MCF 10A (cell line): ENCODE measurements at regions not wholly inside any gene's neighbourhood (a gene's known extent, or its start where the extent isn't known, plus 50 kb on each side); places are given as distances from the start of the nearest gene placed in this dataset.

Experiments
- BruUV-seq: library from RNA; stranded (reverse); fragments of 400-500 nt; replicated peaks from 2 replicates; lab custom pipeline; 2021; lab: Mats Ljungman, UMichigan
- CTCF ChIA-PET: fragments of 300-600 bp; sonication (Branson Sonifier 250); formaldehyde crosslinking; extraction: SDS; loops from one replicate; lab custom pipeline; 2021; ENCODE audit warnings: antibody characterized with exemption, inconsistent platforms; lab: Yijun Ruan, JAX
- POLR2A ChIA-PET: fragments of 300-600, 350-650 bp; sonication (Branson Sonifier 250); formaldehyde crosslinking; extraction: SDS; loops from one replicate; lab custom pipeline; 2020; ENCODE audit warnings: antibody characterized with exemption, inconsistent platforms; lab: Yijun Ruan, JAX
- DNase-seq: peaks from one replicate; pipeline ENCODE4 v3.0.0-alpha.2; 2018; ENCODE audit not compliant: unreplicated experiment
- H3K27ac Mint-ChIP-seq: one replicate; pipeline ENCODE4 v1.8.0; 2022; ENCODE audit warnings: mild to moderate bottlenecking, low read depth, mixed read lengths; ENCODE audit not compliant: unreplicated experiment
- H3K27me3 Mint-ChIP-seq: one replicate; pipeline ENCODE4 v1.8.0; 2022; ENCODE audit warnings: mixed read lengths; ENCODE audit not compliant: insufficient read depth, unreplicated experiment
- H3K36me3 Mint-ChIP-seq: one replicate; pipeline ENCODE4 v1.8.0; 2022; ENCODE audit warnings: mild to moderate bottlenecking, moderate library complexity, mixed read lengths; ENCODE audit not compliant: insufficient read depth, unreplicated experiment
- H3K4me1 Mint-ChIP-seq: one replicate; pipeline ENCODE4 v1.8.0; 2022; ENCODE audit warnings: mixed read lengths; ENCODE audit not compliant: insufficient read depth, unreplicated experiment
- H3K4me3 Mint-ChIP-seq: one replicate; pipeline ENCODE4 v1.8.0; 2022; ENCODE audit warnings: mild to moderate bottlenecking, moderate library complexity, mixed read lengths; ENCODE audit not compliant: unreplicated experiment
- H3K9me3 Mint-ChIP-seq: one replicate; pipeline ENCODE4 v1.8.0; 2022; ENCODE audit warnings: mixed read lengths; ENCODE audit not compliant: unreplicated experiment
- intact Hi-C: fragments of 100-400 bp; cut with micrococcal nuclease; formaldehyde crosslinking; loops from 2 replicates; pipeline ENCODE4 v1.14.1; 2022
- TF ChIP-seq, protein P1 (sequence below): fragments of 200-600 bp; IDR thresholded peaks from one replicate; pipeline ENCODE4 v1.8.0; 2022; ENCODE audit warnings: antibody characterized with exemption, mild to moderate bottlenecking; ENCODE audit not compliant: unreplicated experiment

GRCh38 chr11:23679041-23679440 lies 817.8 kb upstream of the LUZP2 start:
- ChIA-PET POLR2A (no interaction called here), CTCF (interaction anchor here (0.6 to 0.8 kb wide), 4 partner anchors 13 to 705 kb away, joined by 3 read pairs; no protein-coding TSS in a partner anchor)
- TF ChIP-seq, protein P1, sequence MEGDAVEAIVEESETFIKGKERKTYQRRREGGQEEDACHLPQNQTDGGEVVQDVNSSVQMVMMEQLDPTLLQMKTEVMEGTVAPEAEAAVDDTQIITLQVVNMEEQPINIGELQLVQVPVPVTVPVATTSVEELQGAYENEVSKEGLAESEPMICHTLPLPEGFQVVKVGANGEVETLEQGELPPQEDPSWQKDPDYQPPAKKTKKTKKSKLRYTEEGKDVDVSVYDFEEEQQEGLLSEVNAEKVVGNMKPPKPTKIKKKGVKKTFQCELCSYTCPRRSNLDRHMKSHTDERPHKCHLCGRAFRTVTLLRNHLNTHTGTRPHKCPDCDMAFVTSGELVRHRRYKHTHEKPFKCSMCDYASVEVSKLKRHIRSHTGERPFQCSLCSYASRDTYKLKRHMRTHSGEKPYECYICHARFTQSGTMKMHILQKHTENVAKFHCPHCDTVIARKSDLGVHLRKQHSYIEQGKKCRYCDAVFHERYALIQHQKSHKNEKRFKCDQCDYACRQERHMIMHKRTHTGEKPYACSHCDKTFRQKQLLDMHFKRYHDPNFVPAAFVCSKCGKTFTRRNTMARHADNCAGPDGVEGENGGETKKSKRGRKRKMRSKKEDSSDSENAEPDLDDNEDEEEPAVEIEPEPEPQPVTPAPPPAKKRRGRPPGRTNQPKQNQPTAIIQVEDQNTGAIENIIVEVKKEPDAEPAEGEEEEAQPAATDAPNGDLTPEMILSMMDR = no peak
- Mint-ChIP-seq H3K27me3 (peaks cover 46% of the 10 kb centered on the region), H3K27ac (no peak overlapping the region), H3K36me3 (no peaks in the 10 kb centered on the region), H3K9me3 (no peaks in the 10 kb centered on the region), H3K4me3 (no peak overlapping the region), H3K4me1 (no peaks in the 10 kb centered on the region)
- no peak for DNase-seq
- intact Hi-C loops = no loop called here
- no TSS peak for BruUV-seq

DNA sequence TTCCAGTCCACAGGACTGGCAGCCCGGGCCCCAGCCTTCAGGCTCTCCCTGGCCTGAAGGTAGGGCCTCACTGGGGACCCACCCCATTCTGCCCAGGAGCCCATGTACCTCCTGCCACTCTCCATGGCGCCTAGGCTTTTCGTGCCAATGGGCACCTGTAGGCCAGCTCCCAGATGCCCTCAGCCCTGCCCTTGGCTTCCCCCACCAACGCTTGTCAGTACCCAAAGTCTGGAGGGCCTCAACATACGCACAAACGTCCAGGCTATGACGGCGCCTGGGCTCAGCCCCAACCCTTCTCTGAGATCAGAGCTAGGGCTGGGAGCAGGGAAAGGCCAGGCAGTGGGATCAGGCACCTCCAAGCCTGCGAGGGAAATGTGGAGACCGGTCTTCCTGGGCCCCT lies 816.9 kb upstream of the LUZP2 start:
- H3K4me3 Mint-ChIP-seq = no peak overlapping the region
- TF ChIP-seq, protein P1 = no peak
- peaks cover 46% of the 10 kb centered on the region for H3K27me3 Mint-ChIP-seq
- H3K27ac Mint-ChIP-seq = no peak overlapping the region
- H3K9me3 Mint-ChIP-seq = no peaks in the 10 kb centered on the region
- intact Hi-C loops = no loop called here
- DNase-seq = no peak
- no peaks in the 10 kb centered on the region for H3K36me3 Mint-ChIP-seq
- ChIA-PET CTCF (no interaction called here), POLR2A (interaction anchor here (0.8 kb wide), 1 partner anchor 12 kb away, joined by 4 read pairs; no protein-coding TSS in a partner anchor)
- H3K4me1 Mint-ChIP-seq = no peaks in the 10 kb centered on the region
- BruUV-seq = no TSS peak

GRCh38 chr11:23680488-23681230 lies 816.2 kb upstream of the LUZP2 start:
- ChIA-PET POLR2A (interaction anchor here (0.8 kb wide), 1 partner anchor 11 kb away, joined by 4 read pairs; no protein-coding TSS in a partner anchor), CTCF (interaction anchor here (0.6 to 0.7 kb wide), 2 partner anchors 65 to 657 kb away, joined by 3 read pairs; no protein-coding TSS in a partner anchor)
- no peak for DNase-seq
- Mint-ChIP-seq H3K4me3 (no peak overlapping the region), H3K4me1 (no peaks in the 10 kb centered on the region), H3K9me3 (no peaks in the 10 kb centered on the region), H3K36me3 (no peaks in the 10 kb centered on the region), H3K27ac (no peak overlapping the region), H3K27me3 (peaks cover 46% of the 10 kb centered on the region)
- intact Hi-C loops = no loop called here
- TF ChIP-seq, protein P1 = no peak
- BruUV-seq = no TSS peak

GRCh38 chr11:23684701-23685100 lies 812.2 kb upstream of the LUZP2 start:
- H3K4me1 Mint-ChIP-seq = no peaks in the 10 kb centered on the region
- POLR2A ChIA-PET = no interaction called here

More at GRCh38 chr11:23684701-23685100, 812.2 kb upstream of the LUZP2 start:
- intact Hi-C loops = no loop called here
- BruUV-seq = no TSS peak
- no peak for DNase-seq
- no peak overlapping the region for H3K4me3 Mint-ChIP-seq
- peaks cover 63% of the 10 kb centered on the region for H3K27me3 Mint-ChIP-seq
- CTCF ChIA-PET = interaction anchor here (0.7 kb wide), 1 partner anchor 92 kb away, joined by 4 read pairs; no protein-coding TSS in a partner anchor
- H3K27ac Mint-ChIP-seq = no peak overlapping the region
- H3K9me3 Mint-ChIP-seq = no peaks in the 10 kb centered on the region
- TF ChIP-seq, protein P1 = no peak
- H3K36me3 Mint-ChIP-seq = no peaks in the 10 kb centered on the region
